Mesenchymal stem cell (in vitro differentiated cells and primary cell): ENCODE measurements at regions not wholly inside any gene's neighbourhood (a gene's known extent, or its start where the extent isn't known, plus 50 kb on each side); places are given as distances from the start of the nearest gene placed in this dataset.

Experiments
- DNase-seq: peaks from one replicate; pipeline ENCODE4 v3.0.0-alpha.2; 2013
- H2AFZ ChIP-seq: one replicate; pipeline ENCODE4 v1.6.1; 2013; ENCODE audit warnings: low read depth, mild to moderate bottlenecking, control low read depth, inconsistent platforms, low read length, moderate library complexity
- H2AK5ac ChIP-seq: 2 replicates; pipeline ENCODE4 v1.6.1; 2013; ENCODE audit warnings: low read length, moderate library complexity, mild to moderate bottlenecking, inconsistent platforms; ENCODE audit not compliant: severe bottlenecking
- H2BK120ac ChIP-seq: one replicate; pipeline ENCODE4 v1.6.1; 2013; ENCODE audit warnings: low read depth, mild to moderate bottlenecking, inconsistent platforms, low read length, moderate library complexity
- H2BK12ac ChIP-seq, 2 experiments: one replicate each; pipeline ENCODE4 v1.6.1; 2013; ENCODE audit warnings: inconsistent platforms in 2 of 2, low read length in 2 of 2, mild to moderate bottlenecking in 2 of 2, moderate library complexity in 2 of 2, control low read depth in 1 of 2
- H2BK15ac ChIP-seq: one replicate; pipeline ENCODE4 v1.6.1; 2013; ENCODE audit warnings: mild to moderate bottlenecking, low read depth, inconsistent platforms; ENCODE audit not compliant: poor library complexity, severe bottlenecking
- H2BK5ac ChIP-seq: 2 replicates; pipeline ENCODE4 v1.6.1; 2013; ENCODE audit warnings: low read depth, mild to moderate bottlenecking, low read length, control low read depth, inconsistent platforms; ENCODE audit not compliant: poor library complexity, severe bottlenecking
- H3K14ac ChIP-seq, 2 experiments: one replicate each; pipeline ENCODE4 v1.6.1; 2013; ENCODE audit warnings: inconsistent platforms in 2 of 2, low read length in 2 of 2, control low read depth in 1 of 2, mild to moderate bottlenecking in 1 of 2, moderate library complexity in 1 of 2
- H3K18ac ChIP-seq, 2 experiments: one replicate each; pipeline ENCODE4 v1.6.1; 2013; ENCODE audit warnings: inconsistent platforms in 2 of 2, low read length in 2 of 2, control low read depth in 1 of 2, low read depth in 1 of 2, mild to moderate bottlenecking in 1 of 2
- H3K23ac ChIP-seq, 2 experiments: one replicate each; pipeline ENCODE4 v1.6.1; 2013; ENCODE audit warnings: inconsistent platforms in 2 of 2, low read length in 2 of 2, mild to moderate bottlenecking in 2 of 2, moderate library complexity in 2 of 2, control low read depth in 1 of 2
- H3K27ac ChIP-seq: 2 replicates; pipeline ENCODE4 v1.5.1; 2013; ENCODE audit warnings: mild to moderate bottlenecking, moderate library complexity, low read length, control low read depth, inconsistent platforms; ENCODE audit not compliant: poor library complexity, severe bottlenecking
- H3K27me3 ChIP-seq, 2 experiments: 2 replicates each; pipeline versions ENCODE4 v1.6.1 to v1.7.0; 2013; ENCODE audit warnings: low read length in 2 of 2, mild to moderate bottlenecking in 2 of 2, moderate library complexity in 2 of 2, control low read depth in 1 of 2, inconsistent platforms in 1 of 2; ENCODE audit not compliant: control insufficient read depth in 1 of 2, insufficient read depth in 1 of 2
- H3K36me3 ChIP-seq, 2 experiments: 2 replicates each; pipeline versions ENCODE4 v1.6.1 to v1.7.0; 2013; ENCODE audit warnings: low read length in 2 of 2, control low read depth in 1 of 2, inconsistent platforms in 1 of 2, low read depth in 1 of 2, mild to moderate bottlenecking in 1 of 2; ENCODE audit not compliant: insufficient read depth in 2 of 2, control insufficient read depth in 1 of 2
- H3K4ac ChIP-seq, 2 experiments: one replicate each; pipeline ENCODE4 v1.6.1; 2013; ENCODE audit warnings: inconsistent platforms in 2 of 2, low read length in 2 of 2, mild to moderate bottlenecking in 2 of 2, moderate library complexity in 2 of 2, control low read depth in 1 of 2, low read depth in 1 of 2
- H3K4me1 ChIP-seq: 2 replicates; pipeline ENCODE4 v1.6.1; 2013; ENCODE audit warnings: low read depth, low read length, control low read depth; ENCODE audit not compliant: control insufficient read depth, insufficient read depth
- H3K4me2 ChIP-seq: 2 replicates; pipeline ENCODE4 v1.6.1; 2013; ENCODE audit warnings: low read length, mild to moderate bottlenecking, inconsistent platforms; ENCODE audit not compliant: poor library complexity, severe bottlenecking
- H3K4me3 ChIP-seq, 2 experiments: 2 replicates each; pipeline versions ENCODE4 v1.5.1 to v1.7.0; 2013; ENCODE audit warnings: low read length in 2 of 2, mild to moderate bottlenecking in 2 of 2, control low read depth in 1 of 2, low read depth in 1 of 2; ENCODE audit not compliant: insufficient read depth in 1 of 2
- H3K79me1 ChIP-seq: replicated peaks from 2 replicates; pipeline ENCODE4 v1.6.1; 2013; ENCODE audit warnings: mild to moderate bottlenecking, control low read depth, low read length, inconsistent platforms; ENCODE audit not compliant: poor library complexity, severe bottlenecking
- H3K9ac ChIP-seq: 2 replicates; pipeline ENCODE4 v1.7.0; 2013; ENCODE audit warnings: mild to moderate bottlenecking, low read length, moderate library complexity
- H3K9me3 ChIP-seq: 2 replicates; pipeline ENCODE4 v1.7.0; 2013; ENCODE audit warnings: mild to moderate bottlenecking, low read length; ENCODE audit not compliant: control insufficient read depth
- H4K8ac ChIP-seq: one replicate; pipeline ENCODE4 v1.6.1; 2013; ENCODE audit warnings: inconsistent platforms, mild to moderate bottlenecking, low read length, moderate library complexity
- H4K91ac ChIP-seq: one replicate; pipeline ENCODE4 v1.6.1; 2013; ENCODE audit warnings: mild to moderate bottlenecking, low read length, inconsistent platforms
- WGBS: methylation state at CpG from one replicate; pipeline ENCODE4 v1.1.7; 2013; ENCODE audit warnings: mixed read lengths; 5-methylcytosine and 5-hydroxymethylcytosine counted together

GRCh38 chr12:126224032-126224431, 1158.8 kb downstream of the AACS start:
- Histone ChIP-seq H2AFZ (no peak overlapping the region), H3K4ac (no peak overlapping the region), H3K27me3 (no peaks in the 10 kb centered on the region), H3K4me2 (no peak overlapping the region), H3K9ac (no peak overlapping the region), H4K8ac (no peak overlapping the region), H3K18ac (no peak overlapping the region), H3K4me1 (no peaks in the 10 kb centered on the region), H3K9me3 (peaks cover 16% of the 10 kb centered on the region), H3K27ac (no peak overlapping the region), H2AK5ac (no peak overlapping the region), H3K36me3 (no peaks in the 10 kb centered on the region), H3K14ac (no peak overlapping the region), H3K4me3 (no peak overlapping the region), H2BK15ac (no peak overlapping the region), H2BK120ac (no peak overlapping the region), H4K91ac (no peak overlapping the region), H3K79me1 (no peaks in the 10 kb centered on the region), H2BK12ac (no peak overlapping the region), H2BK5ac (no peak overlapping the region), H3K23ac (no peak overlapping the region)
- DNase-seq = no peak
- WGBS = 50% methylated on average over 3 of the region's 3 CpGs

- Histone ChIP-seq H2AFZ (no peak overlapping the region), H2BK15ac (no peak overlapping the region), H3K4me1 (no peaks in the 10 kb centered on the region), H3K23ac (no peak overlapping the region), H2BK120ac (no peak overlapping the region), H4K8ac (no peak overlapping the region), H3K9ac (no peak overlapping the region), H3K27me3 (no peaks in the 10 kb centered on the region), H3K36me3 (no peaks in the 10 kb centered on the region), H2BK12ac (no peak overlapping the region), H3K18ac (no peak overlapping the region), H2BK5ac (no peak overlapping the region), H3K79me1 (no peaks in the 10 kb centered on the region), H3K4me3 (no peak overlapping the region), H4K91ac (no peak overlapping the region), H3K4ac (no peak overlapping the region), H3K4me2 (no peak overlapping the region), H2AK5ac (no peak overlapping the region), H3K27ac (no peak overlapping the region), H3K14ac (no peak overlapping the region), H3K9me3 (peaks cover 27% of the 10 kb centered on the region)
- DNase-seq = no peak
- 79% methylated on average over 2 of the region's 2 CpGs for WGBS
Measured at GRCh38 chr12:126228936-126229335, 1163.7 kb downstream of the AACS start.

- Histone ChIP-seq H2AFZ (no peak overlapping the region), H3K9ac (no peak overlapping the region), H3K36me3 (no peaks in the 10 kb centered on the region), H2BK5ac (no peak overlapping the region), H2BK12ac (no peak overlapping the region), H3K18ac (no peak overlapping the region), H3K4me1 (no peaks in the 10 kb centered on the region), H4K91ac (no peak overlapping the region), H3K23ac (no peak overlapping the region), H3K27ac (no peak overlapping the region), H3K4ac (no peak overlapping the region), H2BK120ac (no peak overlapping the region), H3K4me2 (no peak overlapping the region), H3K27me3 (no peaks in the 10 kb centered on the region), H3K9me3 (peaks cover 18% of the 10 kb centered on the region), H3K14ac (no peak overlapping the region), H3K4me3 (no peak overlapping the region), H3K79me1 (no peaks in the 10 kb centered on the region), H4K8ac (no peak overlapping the region), H2BK15ac (no peak overlapping the region), H2AK5ac (no peak overlapping the region)
- DNase-seq = no peak
- WGBS = 54% methylated on average over 2 of the region's 3 CpGs
Measured at GRCh38 chr12:126232711-126233110, 1167.5 kb downstream of the AACS start.

- H2BK120ac ChIP-seq = no peak overlapping the region
- H3K4me2 ChIP-seq = no peak overlapping the region
- no peak overlapping the region for H3K9ac ChIP-seq
- no peak overlapping the region for H3K4me3 ChIP-seq
- no peak overlapping the region for H3K4ac ChIP-seq
- no peaks in the 10 kb centered on the region for H3K4me1 ChIP-seq
- H4K91ac ChIP-seq = no peak overlapping the region
- no peak overlapping the region for H3K18ac ChIP-seq
- no peaks in the 10 kb centered on the region for H3K36me3 ChIP-seq
- no peak for DNase-seq
- H3K23ac ChIP-seq = no peak overlapping the region
- no peak overlapping the region for H2AK5ac ChIP-seq
- WGBS = 38% methylated on average over 2 of the region's 3 CpGs
- peaks cover 13% of the 10 kb centered on the region for H3K9me3 ChIP-seq
- no peak overlapping the region for H2BK15ac ChIP-seq
- H4K8ac ChIP-seq = no peak overlapping the region
- H3K27me3 ChIP-seq = no peaks in the 10 kb centered on the region
- no peak overlapping the region for H2BK12ac ChIP-seq
- H3K79me1 ChIP-seq = no peaks in the 10 kb centered on the region
- no peak overlapping the region for H2AFZ ChIP-seq
- no peak overlapping the region for H3K14ac ChIP-seq
- H3K27ac ChIP-seq = no peak overlapping the region
- H2BK5ac ChIP-seq = no peak overlapping the region
Measured at GRCh38 chr12:126233625-126234024, 1168.4 kb downstream of the AACS start.
